GM18499 (cell line): ENCODE measurements at regions not wholly inside any gene's neighbourhood (a gene's known extent, or its start where the extent isn't known, plus 50 kb on each side); places are given as distances from the start of the nearest gene placed in this dataset.
A peak's percentile ranks its signal among the peaks of the same experiment; 100 is the strongest.
"Not testable (repeated sequence)": the region's sequence is repeated elsewhere in the genome, so short reads cannot be mapped to it uniquely, and the experiment has no call there.

ENCODE experiments used
- ATAC-seq: cut with Tn5 transposase; IDR thresholded peaks from one replicate; pipeline ENCODE4 v1.9.1; 2021; ENCODE audit warnings: moderate number of reproducible peaks; ENCODE audit not compliant: insufficient read depth, unreplicated experiment

DNA sequence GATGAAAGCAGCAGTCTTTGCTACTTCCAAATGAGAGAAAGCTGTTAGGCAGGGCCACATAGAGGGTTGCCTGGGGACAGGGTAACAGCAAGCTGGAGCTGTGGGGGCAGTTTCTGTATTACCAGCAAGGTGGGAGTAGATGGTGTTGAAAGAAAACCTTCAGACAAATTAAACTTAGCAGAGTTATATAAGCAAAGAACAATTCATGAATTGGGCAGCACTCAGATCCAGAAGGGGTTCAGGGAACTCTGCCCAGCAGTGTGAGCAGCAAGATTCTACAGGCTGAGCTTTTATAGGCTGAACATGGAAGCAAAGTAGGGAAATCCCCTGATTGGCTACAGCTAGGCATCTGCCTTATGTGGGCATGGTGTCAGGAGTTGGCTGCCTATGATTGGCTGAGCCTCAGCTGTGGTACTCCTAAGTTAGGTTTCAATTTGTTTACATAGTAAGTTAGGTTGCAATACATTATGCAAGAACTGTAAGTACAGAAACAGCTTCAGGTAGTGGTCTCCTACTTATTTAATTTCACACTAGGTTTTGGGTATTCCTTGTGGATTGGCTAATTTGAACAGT, 64.1 kb upstream of the TMPRSS2 start:
- ATAC-seq, result no peak

DNA sequence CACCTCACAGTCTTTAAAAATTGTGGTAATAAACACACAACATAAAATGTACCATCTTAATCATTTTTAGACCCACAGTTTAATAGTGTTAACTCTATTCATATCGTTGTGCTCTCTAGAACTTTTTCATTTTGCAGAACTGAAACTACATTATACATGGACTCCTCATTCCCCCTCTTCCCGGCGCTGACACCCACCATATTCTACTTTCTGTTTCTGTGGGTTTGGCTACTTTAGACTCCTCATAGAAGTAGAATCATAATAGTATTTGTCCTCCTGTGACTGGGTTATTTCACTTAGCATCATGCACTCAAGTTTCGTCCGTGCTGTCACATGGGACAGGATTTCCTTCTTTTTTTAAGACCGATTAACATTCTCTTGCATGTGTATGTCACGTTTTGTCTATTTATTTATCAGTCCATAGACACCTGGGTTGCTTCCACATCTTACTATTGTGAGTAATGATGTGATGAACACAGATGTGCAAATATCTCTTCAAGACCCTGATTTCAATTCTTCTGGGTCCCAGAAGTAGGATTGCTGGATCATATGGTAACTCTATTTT, 62.9 kb upstream of the TMPRSS2 start:
- ATAC-seq, result peak; percentile 84

DNA sequence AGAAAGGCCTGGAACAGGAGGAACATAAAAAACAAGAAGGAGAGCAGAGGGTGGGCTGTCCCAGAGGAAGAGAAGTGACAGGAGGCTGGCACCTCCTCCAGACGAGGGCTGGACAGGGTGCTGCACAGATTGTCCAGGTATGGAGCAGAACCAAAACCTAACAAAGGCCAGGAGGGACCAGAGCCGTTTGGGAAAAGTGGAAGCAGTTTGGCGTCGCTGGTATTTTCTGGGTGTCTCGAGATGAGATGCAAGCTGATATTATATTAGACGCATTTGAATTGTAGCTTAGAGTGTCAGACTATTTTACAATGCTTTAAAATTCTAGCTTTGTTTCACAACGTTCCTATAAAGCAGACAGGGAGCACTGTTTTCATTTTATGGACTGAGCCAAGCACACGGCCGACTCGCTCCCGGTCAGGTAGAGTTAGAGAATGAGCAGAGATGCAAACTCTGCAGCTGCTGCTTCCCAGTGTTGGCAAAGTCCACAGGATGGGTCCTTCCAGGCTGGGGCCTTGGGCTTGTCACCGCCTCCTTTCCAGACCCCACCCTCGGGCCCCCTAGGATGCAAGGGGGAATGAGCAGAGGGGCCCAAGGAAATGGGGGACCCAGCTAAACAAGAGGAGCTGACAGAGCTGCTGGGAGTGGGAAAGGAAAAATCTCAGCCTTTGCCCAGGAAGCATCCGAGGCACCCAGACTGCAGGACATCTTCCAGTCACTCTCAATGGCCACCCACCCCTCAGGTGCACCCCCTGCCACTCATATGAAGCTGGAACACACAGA, 60.8 kb upstream of the TMPRSS2 start:
- ATAC-seq, result no peak

DNA sequence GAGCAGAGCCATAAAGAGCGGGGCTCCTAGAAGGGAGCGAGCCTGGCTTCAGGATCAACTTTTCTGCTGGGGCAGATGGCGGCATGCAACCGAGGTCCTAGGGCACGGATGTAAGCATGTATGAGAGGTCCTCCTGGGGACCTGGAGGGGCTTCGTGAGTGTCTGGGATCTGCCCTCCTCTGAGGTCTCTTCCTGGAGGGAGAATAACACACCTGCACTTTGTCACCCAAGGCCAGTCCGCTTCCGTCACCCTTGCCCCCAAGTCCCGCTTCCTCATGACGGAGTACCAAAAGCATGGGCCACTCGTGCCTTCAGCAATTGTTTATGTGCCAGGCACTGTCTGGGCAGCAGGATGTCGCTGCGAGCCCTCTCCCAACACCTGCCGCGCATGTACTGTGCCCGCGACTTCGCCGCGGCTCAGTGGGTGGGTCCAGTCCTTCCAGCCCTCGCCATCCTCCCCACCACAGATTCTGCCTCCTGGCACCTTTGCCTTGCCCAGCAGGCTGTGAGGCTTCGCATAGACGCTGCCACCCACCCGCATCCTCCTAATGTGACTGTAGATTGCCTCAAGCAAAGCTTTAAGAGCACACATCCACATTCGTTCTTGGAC, 60.0 kb upstream of the TMPRSS2 start:
- no peak for ATAC-seq

DNA sequence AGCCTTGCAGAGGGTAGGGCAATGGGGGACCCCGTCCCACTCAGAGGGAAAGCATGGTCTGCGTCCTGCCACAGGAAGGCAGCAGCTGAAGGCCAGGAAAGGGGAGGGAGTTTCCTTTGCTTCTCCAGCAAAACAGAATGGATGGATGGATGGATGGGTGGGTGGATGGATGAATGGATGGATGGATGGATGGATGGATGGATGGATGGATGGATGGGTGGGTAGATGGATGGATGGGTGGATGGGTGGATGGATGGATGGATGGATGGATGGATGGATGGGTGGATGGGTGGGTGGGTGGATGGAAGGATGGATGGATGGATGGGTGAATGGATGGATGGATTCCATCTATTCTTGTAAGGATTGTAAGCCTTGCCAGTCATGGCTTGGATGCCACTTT, 59.3 kb upstream of the TMPRSS2 start:
- ATAC-seq, result not testable (repeated sequence)

DNA sequence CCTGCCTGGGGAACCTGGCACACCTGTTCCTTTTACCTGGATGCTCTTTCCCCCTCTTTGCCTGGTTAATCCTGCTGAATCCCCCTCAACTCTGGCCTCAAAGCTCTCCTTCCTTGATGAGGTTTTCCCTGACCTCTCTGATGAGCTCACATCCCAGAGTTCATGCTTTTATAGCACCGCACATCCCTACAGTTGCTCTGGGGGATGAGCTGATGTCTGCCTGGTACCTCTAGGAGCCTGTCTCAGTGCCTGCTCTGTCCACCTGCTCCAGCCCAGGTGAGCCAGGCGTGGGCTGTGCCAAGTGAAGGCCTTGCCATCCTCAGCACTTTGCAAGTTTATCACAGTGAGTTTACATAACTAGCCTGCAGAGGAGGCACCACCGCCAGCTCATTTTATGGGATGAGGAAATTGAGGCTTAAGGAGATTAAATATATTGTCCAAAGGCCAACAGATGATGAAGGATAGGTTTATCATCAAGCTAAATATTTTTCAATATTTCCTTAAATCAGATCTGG, 58.6 kb upstream of the TMPRSS2 start:
- no peak for ATAC-seq

DNA sequence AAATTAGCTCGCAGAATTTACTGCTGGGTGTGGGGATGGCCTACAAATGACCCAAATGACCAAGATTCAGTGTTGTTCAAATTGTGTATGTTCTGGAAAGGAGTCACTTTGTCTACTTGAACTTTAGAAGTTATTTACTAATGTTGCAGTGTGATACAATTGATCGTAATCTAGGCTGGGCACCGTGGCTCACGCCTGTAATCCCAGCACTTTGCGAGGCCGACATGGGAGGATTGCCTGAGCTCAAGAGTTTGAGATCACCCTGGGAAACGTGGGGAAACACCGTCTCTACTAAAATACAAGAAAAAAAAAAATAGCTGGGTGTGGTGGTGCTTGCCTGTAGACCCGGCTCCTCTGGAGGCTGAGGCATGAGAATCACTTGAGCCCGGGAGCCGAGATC, 57.6 kb upstream of the TMPRSS2 start:
- ATAC-seq, result no peak

DNA sequence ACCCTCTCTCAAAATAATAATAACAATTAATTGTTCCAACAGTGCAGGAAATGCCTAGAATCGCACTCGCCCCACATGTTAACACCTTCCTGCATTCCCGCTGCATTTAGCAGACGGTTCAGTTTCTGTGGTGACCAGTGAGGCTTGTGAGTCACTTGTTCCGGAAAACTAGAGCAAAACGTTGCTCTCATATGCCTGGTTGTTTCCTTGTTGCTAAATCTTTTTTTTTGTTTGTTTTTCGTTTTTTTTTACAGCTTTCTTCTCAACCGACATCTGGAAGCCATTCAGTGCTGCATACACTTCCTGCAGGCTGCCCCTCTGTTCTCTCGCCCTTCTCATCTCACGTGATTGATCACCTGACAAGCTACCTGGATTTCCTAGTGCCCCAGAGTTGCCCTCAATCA, 56.9 kb upstream of the TMPRSS2 start:
- ATAC-seq, result no peak

DNA sequence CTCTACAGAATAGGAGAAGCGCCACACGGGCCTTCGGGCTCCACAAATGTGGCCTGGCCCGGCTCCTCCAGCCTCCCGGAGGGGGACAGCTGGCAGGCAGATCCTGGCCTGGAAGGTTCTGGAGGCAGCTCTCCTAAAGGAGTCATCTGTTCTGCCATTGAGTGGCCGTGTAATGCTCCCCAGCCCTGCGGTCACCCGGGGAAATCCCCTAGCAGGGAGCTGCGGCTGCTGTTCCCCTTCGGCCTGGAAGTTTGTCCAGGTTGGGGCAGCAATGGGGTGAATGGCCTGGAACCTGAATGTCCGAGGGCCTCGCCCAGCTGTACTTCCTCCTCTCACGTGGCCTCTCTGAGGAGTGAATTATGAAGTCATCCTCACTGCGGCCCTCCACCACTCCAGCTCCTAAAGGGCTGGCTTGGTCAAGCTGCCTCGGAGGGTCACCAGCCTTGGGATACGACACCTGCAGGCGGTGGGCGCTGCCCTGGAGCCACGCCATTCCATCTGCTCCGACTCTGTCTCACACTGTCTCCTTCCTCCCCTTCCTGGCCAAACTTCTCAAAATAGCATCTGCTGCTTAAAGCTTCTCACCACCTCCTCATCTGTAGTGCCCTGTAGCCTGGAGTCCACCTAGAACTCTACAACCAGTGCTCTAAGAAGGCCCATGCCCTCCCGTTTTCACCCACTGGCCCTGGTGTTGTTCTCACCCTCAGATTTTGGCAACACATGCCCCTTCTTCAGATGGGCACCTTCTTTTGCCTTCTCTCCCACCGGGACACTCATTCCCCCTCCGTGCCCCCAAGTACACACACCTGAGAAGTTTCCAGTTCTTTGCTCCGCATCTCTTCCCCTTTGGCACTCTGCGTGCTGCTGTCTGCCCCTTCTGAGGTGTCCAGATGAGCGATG, 54.4 kb upstream of the TMPRSS2 start:
- no peak for ATAC-seq

DNA sequence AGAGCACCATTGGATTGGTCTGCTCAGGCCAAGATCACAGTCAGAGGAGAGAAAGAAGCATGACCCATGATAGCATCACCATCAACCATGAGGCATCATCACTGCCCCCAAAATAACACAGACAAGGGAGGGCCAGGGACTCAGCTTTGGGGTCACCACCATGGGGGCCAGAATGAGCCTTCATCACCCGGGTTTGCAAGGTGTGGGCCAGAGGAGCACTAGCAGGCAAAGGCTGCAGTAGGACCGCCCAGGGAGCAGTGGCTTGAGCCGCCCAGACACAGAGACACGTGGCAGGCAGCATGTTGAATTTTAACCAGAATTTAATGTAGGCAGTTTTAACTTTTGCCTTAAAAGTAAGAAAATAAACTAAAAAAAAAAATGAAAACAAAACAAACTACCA, 53.7 kb upstream of the TMPRSS2 start:
- no peak for ATAC-seq

DNA sequence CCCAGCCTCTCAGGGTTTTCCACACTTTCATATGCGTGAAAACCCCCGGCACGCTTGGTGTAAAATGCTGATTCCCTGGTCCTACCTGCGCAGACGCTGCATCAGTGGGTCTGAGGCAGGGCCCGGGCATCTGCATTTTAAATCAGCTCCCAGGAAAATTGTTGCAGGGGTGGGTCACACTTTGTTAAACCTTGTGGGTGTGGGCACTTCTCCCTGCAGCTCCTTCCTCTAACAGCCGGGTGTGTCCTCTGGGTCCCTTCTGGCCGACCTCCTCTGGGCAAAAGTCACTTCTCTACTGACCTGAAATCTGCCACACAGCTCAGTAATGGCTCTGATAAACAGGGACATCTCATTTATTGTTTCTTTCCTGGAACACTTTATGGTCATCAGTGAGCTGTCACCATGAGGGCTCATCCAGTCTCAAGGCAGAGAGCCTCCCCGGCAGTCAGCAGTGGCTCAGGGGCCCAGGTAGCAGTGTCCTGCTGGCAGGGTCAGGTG, 52.8 kb upstream of the TMPRSS2 start:
- no peak for ATAC-seq

DNA sequence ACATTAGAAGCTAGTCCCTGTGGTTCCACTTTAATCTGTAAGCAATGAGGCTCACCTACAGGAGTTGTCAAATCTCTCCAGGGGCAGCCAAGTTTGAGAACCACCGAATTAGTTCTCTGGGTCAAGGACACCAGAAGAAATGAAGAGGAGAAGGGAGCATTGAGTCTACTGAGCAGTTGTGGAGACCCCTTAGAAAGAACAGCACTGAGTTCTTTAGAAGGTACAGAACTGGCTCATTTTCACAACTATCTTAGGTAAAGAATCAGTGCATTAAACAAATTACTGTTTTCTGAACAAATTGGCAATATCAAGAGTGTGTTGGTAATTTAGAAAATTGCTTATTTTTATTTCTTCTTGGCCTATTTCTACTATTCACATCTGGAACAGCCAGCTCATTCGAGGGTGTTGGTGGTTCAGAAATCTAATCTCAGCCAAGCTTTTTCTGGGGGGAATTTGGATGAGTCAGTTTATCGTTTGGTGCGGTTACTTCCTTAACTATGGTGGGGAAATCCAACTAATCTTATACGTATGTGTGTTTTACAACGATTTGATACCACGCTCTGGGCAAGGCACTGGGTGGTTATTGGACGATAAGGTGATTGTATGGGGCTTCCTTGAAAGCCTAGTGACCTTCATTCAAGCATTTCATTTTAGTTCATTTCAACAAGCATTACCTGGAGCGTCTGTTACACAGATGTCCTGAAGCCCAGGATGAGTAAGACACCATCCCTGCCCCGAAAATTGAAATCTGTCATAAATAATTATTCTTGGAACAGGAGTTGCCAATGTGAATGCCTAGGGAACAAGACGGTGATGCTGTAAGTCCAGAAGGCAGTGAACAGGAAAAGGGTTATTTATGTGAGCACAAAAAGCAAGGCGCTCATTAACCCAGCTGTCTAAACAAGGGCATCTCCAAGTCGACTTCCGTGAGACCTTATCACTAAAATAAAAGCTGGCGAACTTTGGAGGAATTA, 52.0 kb upstream of the TMPRSS2 start:
- ATAC-seq, result no peak

DNA sequence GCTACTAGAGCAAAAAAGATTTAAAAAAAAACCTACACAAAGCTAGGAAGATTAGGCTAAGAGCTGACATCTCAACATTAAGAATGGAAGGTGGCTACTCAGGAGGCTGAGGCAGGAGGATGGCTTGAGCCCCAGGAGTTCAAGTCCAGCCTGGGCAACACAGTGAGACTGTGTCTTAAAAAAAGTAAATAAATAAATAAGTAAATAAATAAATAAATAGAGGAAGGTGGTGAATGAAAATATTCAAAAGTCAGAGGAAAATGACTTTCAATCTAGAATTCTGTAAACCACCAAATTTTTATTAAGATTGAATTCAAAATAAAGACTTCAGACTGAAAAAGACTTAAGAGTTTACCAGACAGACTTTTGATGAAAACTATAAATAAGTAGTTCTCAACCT, 50.9 kb upstream of the TMPRSS2 start:
- ATAC-seq, result no peak

DNA sequence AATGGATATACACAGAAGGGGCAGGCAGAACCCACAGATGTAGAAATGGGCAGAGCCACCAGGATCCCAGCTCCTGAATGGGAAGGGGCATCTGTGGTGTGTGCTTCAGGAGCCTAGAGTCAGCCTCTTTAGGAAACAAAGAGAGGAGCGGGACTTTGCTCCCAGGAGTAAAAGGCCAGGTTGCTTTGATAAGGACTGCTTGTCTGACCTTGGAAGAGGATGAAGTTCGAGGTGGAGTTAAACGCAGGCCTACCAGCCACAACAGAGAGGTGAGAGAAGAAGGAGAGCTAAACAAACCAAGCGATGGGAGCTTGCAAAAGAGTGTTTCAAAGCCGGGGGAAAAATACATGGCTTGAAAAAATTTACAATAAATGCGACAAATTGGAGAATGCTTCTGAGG, 49.9 kb upstream of the TMPRSS2 start:
- no peak for ATAC-seq
